Ascending aorta (tissue), 2 donors: ENCODE measurements at regions not wholly inside any gene's neighbourhood (a gene's known extent, or its start where the extent isn't known, plus 50 kb on each side); places are given as distances from the start of the nearest gene placed in this dataset.

ENCODE experiments used
- DNase-seq, 2 donors: peaks; one replicate each; pipeline ENCODE4 v3.0.0-alpha.2; 2019; ENCODE audit warnings: low spot score in 2 of 2
- H3K27ac ChIP-seq, 2 donors: fragments of 200-600 bp; sonication (generic); one replicate each; pipeline ENCODE4 v1.5.1; 2016 to 2017; ENCODE audit warnings: mild to moderate bottlenecking in 1 of 2
- H3K27me3 ChIP-seq: fragments of 200-600 bp; sonication (generic); one replicate; pipeline ENCODE4 v1.5.1; 2017
- H3K36me3 ChIP-seq, 2 donors: fragments of 200-600 bp; sonication (generic); one replicate each; pipeline ENCODE4 v1.5.1; 2016
- H3K4me1 ChIP-seq, 2 donors: fragments of 200-600 bp; sonication (generic); one replicate each; pipeline ENCODE4 v1.5.1; 2016 to 2017; ENCODE audit warnings: mild to moderate bottlenecking in 1 of 2
- H3K4me3 ChIP-seq, 2 donors: fragments of 200-600 bp; sonication (generic); one replicate each; pipeline ENCODE4 v1.5.1; 2016 to 2017; ENCODE audit warnings: mild to moderate bottlenecking in 1 of 2
- H3K9me3 ChIP-seq, 2 donors: fragments of 200-600 bp; sonication (generic); one replicate each; pipeline ENCODE4 v1.5.1; 2016
- CTCF ChIP-seq, 3 experiments: fragments of 200-600 bp in 2 of 3; fragments of 450-650 bp in 1 of 3; sonication (generic) in 2 of 3; IDR thresholded peaks; one replicate each; pipeline ENCODE4 v1.5.1; 2016 to 2019; ENCODE audit warnings: antibody characterized with exemption in 3 of 3, mild to moderate bottlenecking in 1 of 3, moderate library complexity in 1 of 3
- intact Hi-C: fragments of 100-400 bp; cut with DNase I; formaldehyde crosslinking; loops from one replicate; pipeline ENCODE4 v1.15.1; 2023

GRCh38 chr4:58560736-58561135, 1450.6 kb upstream of the IGFBP7 start:
- no peak for TF ChIP-seq CTCF (IDR thresholded peaks at IDR 0.05)
- no peaks in the 10 kb centered on the region for H3K36me3 ChIP-seq
- no peaks in the 10 kb centered on the region for H3K27me3 ChIP-seq
- H3K27ac ChIP-seq = no peak overlapping the region
- H3K4me3 ChIP-seq = no peak overlapping the region
- H3K4me1 ChIP-seq = no peaks in the 10 kb centered on the region
- intact Hi-C loops = no loop called here
- no peak for DNase-seq
- no peaks in the 10 kb centered on the region for H3K9me3 ChIP-seq

GRCh38 chr4:58553679-58554078, 1443.5 kb upstream of the IGFBP7 start:
- Histone ChIP-seq H3K36me3 (no peaks in the 10 kb centered on the region), H3K9me3 (no peaks in the 10 kb centered on the region), H3K27me3 (no peaks in the 10 kb centered on the region), H3K4me3 (no peak overlapping the region), H3K4me1 (no peaks in the 10 kb centered on the region), H3K27ac (no peak overlapping the region)
- no peak for TF ChIP-seq CTCF (IDR thresholded peaks at IDR 0.05)
- intact Hi-C loops = no loop called here
- DNase-seq = no peak

- no peak overlapping the region for H3K4me3 ChIP-seq
- H3K27me3 ChIP-seq = no peaks in the 10 kb centered on the region
- no peaks in the 10 kb centered on the region for H3K4me1 ChIP-seq
- H3K9me3 ChIP-seq = no peaks in the 10 kb centered on the region
- TF ChIP-seq CTCF (IDR thresholded peaks at IDR 0.05) = no peak
- intact Hi-C loops = no loop called here
- H3K36me3 ChIP-seq = no peaks in the 10 kb centered on the region
- DNase-seq = no peak
- no peak overlapping the region for H3K27ac ChIP-seq
These were observed 1442.8 kb upstream of the IGFBP7 start for GRCh38 chr4:58553031-58553430.

GRCh38 chr4:58551676-58552075, 1441.5 kb upstream of the IGFBP7 start:
- H3K4me3 ChIP-seq = no peak overlapping the region

GRCh38 chr4:58543465-58543864, 1433.3 kb upstream of the IGFBP7 start:
- intact Hi-C loops = no loop called here
- Histone ChIP-seq H3K36me3 (no peaks in the 10 kb centered on the region), H3K4me1 (no peaks in the 10 kb centered on the region), H3K27me3 (no peaks in the 10 kb centered on the region), H3K4me3 (no peak overlapping the region), H3K9me3 (no peaks in the 10 kb centered on the region), H3K27ac (no peak overlapping the region)
- no peak for DNase-seq
- no peak for TF ChIP-seq CTCF (IDR thresholded peaks at IDR 0.05)

More at GRCh38 chr4:58551676-58552075, 1441.5 kb upstream of the IGFBP7 start:
- Histone ChIP-seq H3K4me1 (no peaks in the 10 kb centered on the region), H3K27me3 (no peaks in the 10 kb centered on the region), H3K36me3 (no peaks in the 10 kb centered on the region), H3K9me3 (no peaks in the 10 kb centered on the region), H3K27ac (no peak overlapping the region)
- TF ChIP-seq CTCF (IDR thresholded peaks at IDR 0.05) = no peak
- DNase-seq = no peak
- intact Hi-C loops = no loop called here

- Histone ChIP-seq H3K36me3 (no peaks in the 10 kb centered on the region), H3K4me3 (no peak overlapping the region), H3K4me1 (no peaks in the 10 kb centered on the region), H3K9me3 (no peaks in the 10 kb centered on the region), H3K27ac (no peak overlapping the region), H3K27me3 (no peaks in the 10 kb centered on the region)
- intact Hi-C loops = no loop called here
- TF ChIP-seq CTCF (IDR thresholded peaks at IDR 0.05) = no peak
- DNase-seq = no peak
These were observed 1431.7 kb upstream of the IGFBP7 start for GRCh38 chr4:58541926-58542325.
